HS-27A (cell line): ENCODE measurements at regions not wholly inside any gene's neighbourhood (a gene's known extent, or its start where the extent isn't known, plus 50 kb on each side); places are given as distances from the start of the nearest gene placed in this dataset.

Experiments
- DNase-seq: peaks from one replicate; pipeline ENCODE4 v3.0.0-alpha.2; 2012; ENCODE audit warnings: low read depth, missing footprints

- DNase-seq = no peak
These were observed 148.9 kb downstream of the RMI1 start for GRCh38 chr9:84129529-84129928.

GRCh38 chr9:84136119-84136868 lies 155.7 kb downstream of the RMI1 start:
- DNase-seq = no peak

GRCh38 chr9:84137968-84138367 lies 157.4 kb downstream of the RMI1 start:
- DNase-seq = no peak

GRCh38 chr9:84138541-84138940 lies 157.9 kb downstream of the RMI1 start:
- DNase-seq = no peak

- DNase-seq = no peak
These were observed 158.9 kb downstream of the RMI1 start for GRCh38 chr9:84139296-84140070.

GRCh38 chr9:84140535-84141101 lies 160.0 kb downstream of the RMI1 start:
- no peak for DNase-seq

GRCh38 chr9:84141741-84142370 lies 161.3 kb downstream of the RMI1 start:
- no peak for DNase-seq

- DNase-seq = no peak
These were observed 164.4 kb downstream of the RMI1 start for GRCh38 chr9:84145031-84145430.

- DNase-seq = no peak
These were observed 165.2 kb downstream of the RMI1 start for GRCh38 chr9:84145780-84146179.

- DNase-seq = no peak
These were observed 166.5 kb downstream of the RMI1 start for GRCh38 chr9:84146893-84147710.

- no peak for DNase-seq
These were observed 170.6 kb downstream of the RMI1 start for GRCh38 chr9:84151236-84151635.

- DNase-seq = no peak
These were observed 171.0 kb downstream of the RMI1 start for GRCh38 chr9:84151640-84152039.

- DNase-seq = no peak
These were observed 171.6 kb downstream of the RMI1 start for GRCh38 chr9:84152204-84152603.

GRCh38 chr9:84153885-84154284 lies 173.3 kb downstream of the RMI1 start:
- DNase-seq = no peak

- DNase-seq = no peak
These were observed 173.7 kb downstream of the RMI1 start for GRCh38 chr9:84154320-84154719.

- no peak for DNase-seq
These were observed 177.4 kb downstream of the SLC28A3 start for GRCh38 chr9:84163052-84163650.

GRCh38 chr9:84166891-84167290 lies 173.7 kb downstream of the SLC28A3 start:
- DNase-seq = no peak

GRCh38 chr9:84169240-84169639 lies 171.3 kb downstream of the SLC28A3 start:
- DNase-seq = no peak

- peak; percentile 86 for DNase-seq
These were observed 169.9 kb downstream of the SLC28A3 start for GRCh38 chr9:84170521-84171141.

- DNase-seq = no peak
These were observed 166.6 kb downstream of the SLC28A3 start for GRCh38 chr9:84173961-84174360.

- DNase-seq = no peak
These were observed 166.1 kb downstream of the SLC28A3 start for GRCh38 chr9:84174486-84174885.
